ENCODE measurements at regions not wholly inside any gene's neighbourhood (a gene's known extent, or its start where the extent isn't known, plus 50 kb on each side); places are given as distances from the start of the nearest gene placed in this dataset.
"Not testable (repeated sequence)": the region's sequence is repeated elsewhere in the genome, so short reads cannot be mapped to it uniquely, and the experiment has no call there.

DNA sequence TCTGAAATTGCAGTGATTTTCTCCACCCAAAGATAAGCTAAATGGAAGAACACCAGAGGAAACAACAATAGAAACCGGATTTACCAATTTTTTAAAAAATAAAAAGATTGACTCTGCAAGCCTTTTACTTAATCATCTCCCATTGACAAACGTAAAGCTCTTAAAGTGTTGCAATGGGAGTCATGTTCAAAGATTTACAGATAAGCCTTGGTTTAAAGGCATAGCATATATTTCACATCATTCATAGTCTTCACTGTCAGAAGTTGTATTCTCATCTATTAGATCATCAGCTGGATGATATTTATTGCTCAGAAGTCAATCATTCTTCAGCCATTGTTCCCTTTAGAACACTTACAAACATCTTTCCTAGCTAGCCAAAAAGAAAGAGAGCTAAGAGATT lies 397.6 kb downstream of the GBE1 start:
- FAIRE-seq = no peak

DNA sequence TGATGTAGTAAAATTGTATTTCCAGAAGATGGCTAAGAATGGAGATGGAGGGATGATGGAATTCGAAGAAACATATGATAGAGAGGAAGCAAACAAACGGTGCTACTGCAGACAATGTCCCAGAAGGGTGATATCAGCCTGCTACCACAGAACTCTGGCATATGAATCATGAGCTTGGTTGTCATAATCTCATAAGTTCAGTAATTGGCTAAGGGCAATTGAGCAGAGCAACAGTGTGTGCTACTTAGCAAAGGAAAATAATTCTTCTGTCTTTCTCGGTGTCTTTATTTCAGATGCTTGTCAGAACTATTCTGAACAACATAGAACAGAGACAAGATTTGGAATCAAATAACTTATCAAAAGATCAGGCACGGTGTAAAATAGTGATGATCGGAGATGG lies 407.3 kb downstream of the GBE1 start:
- no peak for FAIRE-seq

DNA sequence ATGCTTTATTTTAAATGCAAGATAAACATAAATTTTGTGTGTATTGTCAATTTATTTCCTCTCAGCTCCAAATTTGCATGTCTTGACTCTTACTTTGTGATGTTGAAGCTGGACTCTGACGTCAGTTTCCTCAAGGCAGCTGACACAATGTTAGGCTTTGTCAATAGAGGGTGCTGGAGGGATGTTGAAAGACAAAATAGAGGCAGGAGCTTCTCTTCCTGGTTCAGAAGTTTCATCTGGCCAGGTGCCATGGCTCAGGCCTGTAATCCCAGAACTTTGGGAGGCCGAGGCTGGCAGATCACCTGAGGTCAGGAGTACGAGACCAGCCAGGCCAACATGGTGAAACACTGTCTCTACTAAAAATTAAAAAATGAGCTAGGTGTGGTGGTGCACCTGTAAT lies 408.6 kb downstream of the GBE1 start:
- no peak for FAIRE-seq

DNA sequence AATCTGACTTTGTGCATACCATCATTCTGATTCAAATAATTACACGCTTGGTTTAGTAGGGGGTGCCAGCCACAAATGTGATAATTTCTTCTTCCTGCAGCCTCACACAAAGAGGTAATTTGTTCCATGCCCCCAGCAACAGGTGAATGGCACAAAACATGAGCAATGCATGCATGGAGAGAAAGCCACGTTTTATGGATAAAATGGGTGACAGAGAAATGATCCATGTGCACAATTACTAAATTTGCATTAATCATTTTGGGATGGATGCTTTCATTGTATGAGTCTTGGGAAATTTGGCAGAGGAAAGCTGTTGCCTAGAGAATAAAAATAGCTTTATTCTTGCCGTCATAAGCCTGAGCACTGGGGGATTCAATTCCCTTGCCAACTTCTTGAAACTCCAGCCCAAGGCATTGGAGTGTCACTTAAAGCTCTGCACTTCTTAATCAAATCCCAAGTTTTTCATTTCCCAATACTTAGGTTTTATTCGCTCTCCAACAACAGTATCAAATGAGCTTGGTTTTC lies 411.6 kb downstream of the GBE1 start:
- FAIRE-seq = no peak

DNA sequence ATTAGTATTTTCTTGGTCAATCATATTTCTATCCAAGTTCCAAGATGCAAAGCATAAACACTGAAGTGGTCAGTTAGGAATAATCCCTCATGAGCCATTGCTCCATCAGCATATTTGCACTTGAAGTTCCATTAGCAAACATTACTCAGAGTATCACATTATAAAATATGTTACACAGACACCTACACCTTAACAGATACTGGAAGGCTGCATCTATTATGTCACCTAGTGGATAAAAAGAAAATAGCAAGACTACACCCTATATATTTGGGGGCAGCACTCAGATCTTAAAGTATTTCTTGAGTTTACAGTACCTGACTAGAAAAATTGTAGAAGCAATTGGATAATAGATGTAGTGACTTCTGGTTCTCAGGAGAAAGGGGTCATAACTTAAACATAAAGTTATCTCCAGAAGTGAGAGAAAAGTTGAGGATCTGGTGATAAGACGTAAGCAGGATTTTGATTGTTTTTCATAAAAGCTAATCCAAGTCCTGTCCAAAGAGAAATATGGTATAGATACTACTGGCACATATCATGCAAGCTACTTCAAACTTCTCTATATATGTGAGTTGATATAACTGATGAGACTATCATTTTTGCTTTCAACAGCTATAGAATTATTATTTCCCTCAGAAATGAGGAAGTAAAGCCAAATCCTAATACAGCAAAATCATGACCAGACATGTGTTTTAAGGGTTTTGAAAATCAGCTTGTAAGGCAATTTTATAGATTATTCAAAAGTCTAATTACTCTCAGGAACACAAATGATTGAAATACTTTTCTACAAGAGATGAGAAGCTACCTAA lies 422.2 kb downstream of the GBE1 start:
- FAIRE-seq = peak; percentile 94

DNA sequence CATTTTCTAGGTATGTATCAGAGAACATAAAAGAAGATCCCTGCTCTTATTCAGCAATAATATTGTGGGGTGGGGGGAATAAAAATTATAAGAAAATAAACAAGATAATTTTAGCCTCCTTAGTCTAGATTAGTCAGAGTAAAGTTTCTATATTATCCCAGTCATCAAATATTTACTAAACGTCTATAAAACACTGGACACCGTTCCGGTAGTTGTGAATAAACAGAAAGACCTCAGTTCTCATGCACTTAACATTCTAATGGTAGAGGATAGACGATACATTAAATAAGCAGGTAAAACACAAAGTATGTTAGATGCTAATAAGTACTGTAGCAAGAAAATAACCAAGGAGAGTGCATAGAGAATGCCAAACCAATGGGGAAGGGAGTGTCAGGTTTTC lies 425.0 kb downstream of the GBE1 start:
- FAIRE-seq = no peak

DNA sequence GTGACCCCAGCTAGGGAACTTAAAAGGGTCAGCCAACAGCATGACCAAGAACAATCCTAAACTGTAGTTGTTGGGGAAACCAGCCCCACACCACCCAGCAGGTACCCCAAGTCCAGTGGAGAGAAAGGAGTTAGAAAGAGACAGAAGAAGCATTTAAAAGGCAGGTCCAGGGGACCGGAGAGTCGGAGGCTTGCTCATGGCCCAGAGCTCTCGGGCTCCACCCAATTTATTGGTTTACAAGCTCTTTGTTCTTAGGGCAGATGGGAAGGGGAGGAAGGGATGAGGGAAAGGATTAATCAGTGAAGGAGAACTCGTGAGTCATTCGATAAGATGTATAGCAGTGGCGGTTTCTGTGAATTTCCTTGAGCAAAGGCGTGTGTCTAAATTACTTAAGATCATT lies 431.6 kb downstream of the GBE1 start:
- FAIRE-seq = not testable (repeated sequence)

DNA sequence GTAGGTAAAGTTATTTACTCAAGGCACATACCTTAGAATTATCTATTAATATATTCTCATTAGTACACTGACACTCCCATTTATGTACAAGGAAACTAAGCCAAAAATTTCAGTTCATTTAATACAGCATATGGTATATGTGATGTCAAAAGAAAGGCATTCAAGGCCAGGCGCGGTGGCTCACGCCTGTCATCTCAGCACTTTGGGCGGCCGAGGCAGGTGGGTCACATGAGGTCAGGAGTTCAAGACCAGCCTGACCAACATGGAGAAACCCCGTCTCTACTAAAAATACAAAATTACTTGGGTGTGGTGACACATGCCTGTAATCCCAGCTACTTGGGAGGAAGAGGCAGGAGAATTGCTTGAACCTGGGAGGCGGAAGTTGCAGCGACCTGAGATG lies 435.2 kb downstream of the GBE1 start:
- no peak for FAIRE-seq

DNA sequence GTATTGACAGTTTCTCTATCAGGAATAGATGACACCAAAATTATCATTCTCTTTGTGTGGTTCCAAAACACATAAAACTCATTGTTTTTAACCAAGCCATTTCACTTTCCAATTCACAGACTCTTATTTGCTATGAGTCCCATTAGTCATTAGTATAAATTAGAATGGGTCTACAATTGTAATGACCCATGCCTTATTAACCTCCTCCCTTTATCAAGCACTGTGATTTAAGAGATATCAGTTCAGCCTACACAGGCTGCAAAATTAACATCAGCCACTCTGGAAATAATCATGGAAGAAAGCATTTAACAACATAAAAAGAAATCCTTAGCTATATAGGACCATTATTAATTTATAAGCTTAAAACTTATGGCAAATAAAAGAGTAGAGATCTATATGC lies 440.6 kb downstream of the GBE1 start:
- no peak for FAIRE-seq

DNA sequence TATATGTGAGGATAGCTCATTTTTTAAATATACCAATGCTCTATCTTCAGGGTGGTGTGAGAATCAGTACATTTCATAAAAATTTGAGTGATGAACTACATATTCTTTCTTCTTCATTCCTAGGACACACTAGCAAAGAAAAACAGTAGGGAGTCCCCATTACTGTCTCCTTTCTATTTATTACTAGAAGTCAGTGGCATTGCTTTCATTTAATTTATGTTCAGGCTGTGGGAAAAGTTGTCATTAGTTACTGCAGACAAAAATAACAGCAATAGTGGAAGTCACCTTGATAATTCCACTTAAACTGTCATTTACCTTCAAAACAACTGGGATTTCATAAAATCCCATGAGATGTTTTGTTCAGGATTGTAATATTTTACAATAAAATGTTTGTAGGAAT lies 446.4 kb downstream of the GBE1 start:
- FAIRE-seq = no peak

DNA sequence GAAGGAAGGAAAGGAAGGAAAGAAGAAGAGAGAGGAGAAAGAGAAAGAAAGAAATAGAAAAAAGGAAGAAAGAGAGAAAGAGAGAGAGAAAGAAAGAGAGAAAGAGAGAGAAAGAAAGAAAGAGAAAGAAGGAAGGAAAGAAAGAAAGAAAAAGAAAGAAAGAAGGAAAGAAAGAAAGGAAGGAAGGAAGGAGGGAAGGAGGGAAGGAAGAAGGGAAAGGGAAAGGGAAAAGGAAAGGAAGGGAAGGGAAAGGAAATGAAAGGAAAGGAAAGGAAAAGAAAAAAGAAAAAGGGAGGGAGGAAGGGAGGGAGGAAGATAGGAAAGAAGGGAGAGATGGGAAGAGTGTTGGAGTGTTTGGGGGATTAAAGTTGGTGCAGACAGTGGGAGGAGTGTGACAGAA lies 450.1 kb downstream of the GBE1 start:
- FAIRE-seq = no peak

DNA sequence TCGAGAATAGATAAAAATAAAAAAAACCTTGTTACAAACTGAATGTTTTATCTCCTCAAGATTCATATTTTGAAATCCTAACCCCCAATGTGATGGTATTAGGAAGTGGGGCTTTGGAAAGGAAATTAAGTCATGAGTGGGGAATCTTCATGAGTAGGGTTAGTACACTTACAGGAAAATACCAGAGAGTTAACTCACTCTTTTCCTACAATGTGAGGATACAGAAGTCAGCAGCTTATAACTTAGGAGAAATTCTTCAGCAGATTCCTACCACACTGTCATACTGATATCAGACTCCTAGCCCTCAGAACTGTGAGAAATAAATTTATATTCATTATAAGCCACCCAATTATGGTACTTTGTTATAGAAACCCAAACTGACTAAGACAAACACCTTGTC lies 453.1 kb downstream of the GBE1 start:
- FAIRE-seq = no peak

DNA sequence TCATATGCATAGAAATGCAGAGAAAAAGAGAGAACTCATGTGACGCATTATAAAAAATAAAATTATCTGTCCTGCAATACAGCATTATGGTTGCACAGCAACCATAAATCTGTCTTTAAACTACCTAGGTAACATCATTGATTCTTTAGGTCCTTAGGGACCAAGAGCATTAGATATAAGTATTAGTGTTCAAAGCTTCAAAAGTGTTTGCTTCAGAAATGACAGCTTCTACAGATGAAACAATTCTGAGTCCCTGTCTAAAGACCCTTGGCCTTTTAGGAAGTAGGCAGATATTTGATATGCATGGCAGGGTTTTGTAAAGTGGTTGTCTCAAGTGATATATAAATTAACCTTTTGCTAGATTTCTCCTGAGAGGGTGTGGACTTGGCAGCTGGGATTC lies 454.2 kb downstream of the GBE1 start:
- no peak for FAIRE-seq

DNA sequence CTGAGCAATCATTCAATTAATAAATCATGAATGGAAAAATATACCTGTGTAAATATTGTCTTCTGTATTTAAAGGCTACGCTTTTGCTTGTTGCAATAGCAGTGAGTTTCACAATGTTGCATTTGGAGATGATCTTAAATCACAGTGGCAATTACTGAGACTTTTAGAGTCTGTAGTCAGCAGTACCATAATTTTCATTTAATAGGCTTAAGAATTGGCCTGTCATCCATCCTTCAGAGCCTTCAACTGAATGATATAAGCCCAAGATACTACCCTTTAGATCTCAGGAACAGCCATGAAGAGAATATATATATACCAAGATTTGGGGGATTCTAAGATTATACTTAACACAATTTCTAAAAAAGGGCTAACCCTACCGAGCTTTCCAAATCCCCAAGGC lies 458.1 kb downstream of the GBE1 start:
- FAIRE-seq = no peak

DNA sequence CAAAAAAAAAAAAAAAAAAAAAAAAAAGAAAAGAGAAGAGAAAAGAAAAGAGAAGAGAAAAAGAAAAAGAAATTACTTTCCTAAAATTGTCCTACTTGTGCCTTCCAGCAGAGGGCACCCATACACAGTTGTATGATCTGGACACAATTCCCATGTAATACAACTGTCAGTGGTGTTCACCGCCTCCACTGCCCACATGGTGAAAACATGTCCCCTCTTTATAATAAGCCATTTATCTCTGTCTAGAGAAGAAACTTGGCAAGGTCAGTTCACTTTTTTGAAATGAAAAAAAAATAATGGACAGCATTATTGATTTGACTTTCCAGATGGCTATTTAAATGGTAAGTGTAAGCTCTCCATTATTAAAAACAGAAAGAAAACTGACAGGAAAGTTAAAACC lies 459.4 kb downstream of the GBE1 start:
- peak; percentile 97 for FAIRE-seq

DNA sequence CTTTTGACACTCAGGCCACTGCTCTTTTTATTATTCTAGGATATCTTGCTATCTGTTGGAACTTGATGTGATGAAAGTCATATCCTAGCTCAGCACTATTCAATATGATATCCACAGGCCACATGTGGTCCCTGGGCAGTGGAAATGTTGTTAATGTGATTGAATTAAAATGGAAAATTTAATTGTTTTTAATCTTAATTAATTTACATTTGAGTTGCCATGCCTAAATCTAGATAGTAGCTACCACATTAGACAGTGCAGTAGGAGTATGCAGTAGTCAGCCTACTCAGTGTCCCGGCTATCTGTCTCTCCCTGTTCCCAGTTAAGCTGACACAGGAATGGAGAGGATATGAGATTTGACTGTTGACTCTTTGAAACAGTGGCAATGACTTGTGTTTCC lies 460.2 kb downstream of the GBE1 start:
- FAIRE-seq = no peak

DNA sequence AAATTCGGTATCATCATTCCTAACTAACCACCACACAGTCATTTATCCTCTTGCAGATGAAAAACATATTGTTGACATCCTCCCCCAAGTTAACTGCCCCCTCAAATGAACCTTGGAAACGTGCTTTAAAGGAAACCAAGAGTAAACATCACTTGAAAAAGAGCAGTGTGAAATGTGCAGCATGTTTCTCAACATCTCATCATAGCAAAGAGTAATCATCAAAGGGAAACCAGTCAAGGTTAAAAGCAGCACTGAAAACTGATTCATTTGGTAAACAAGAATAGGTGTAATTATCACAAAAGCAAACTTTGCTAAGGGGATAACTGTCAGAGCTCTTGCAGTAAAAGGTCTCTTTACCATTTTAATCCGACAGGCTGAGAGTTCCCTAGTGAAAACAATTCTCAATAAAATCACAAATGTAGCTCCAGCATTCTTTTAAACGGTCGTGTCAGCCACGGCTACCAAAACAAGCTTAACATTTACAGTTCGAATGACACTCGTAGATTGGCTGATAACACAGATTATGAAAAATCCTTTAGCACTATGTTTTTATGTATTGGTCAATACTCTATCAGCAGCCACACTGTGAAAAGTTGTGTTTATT lies 461.0 kb downstream of the GBE1 start:
- peak; percentile 98 for FAIRE-seq

DNA sequence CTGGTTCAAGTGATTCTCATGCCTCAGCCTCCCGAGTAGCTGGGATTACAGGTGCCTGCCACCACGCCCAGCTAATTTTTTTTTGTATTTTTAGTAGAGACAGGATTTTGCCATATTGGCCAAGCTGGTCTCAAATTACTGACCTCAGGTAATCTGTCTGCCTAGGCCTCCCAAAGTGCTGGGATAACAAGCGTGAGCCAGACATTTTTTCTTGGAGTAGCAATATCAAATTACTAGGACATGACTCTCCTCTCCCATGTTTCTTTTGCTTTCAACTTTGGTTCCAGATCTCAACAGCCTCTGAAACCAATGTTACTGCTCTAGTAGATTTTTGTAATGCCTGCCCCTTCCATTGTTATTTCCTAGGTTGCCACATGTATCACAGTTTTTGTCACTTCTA lies 462.0 kb downstream of the GBE1 start:
- FAIRE-seq = no peak

DNA sequence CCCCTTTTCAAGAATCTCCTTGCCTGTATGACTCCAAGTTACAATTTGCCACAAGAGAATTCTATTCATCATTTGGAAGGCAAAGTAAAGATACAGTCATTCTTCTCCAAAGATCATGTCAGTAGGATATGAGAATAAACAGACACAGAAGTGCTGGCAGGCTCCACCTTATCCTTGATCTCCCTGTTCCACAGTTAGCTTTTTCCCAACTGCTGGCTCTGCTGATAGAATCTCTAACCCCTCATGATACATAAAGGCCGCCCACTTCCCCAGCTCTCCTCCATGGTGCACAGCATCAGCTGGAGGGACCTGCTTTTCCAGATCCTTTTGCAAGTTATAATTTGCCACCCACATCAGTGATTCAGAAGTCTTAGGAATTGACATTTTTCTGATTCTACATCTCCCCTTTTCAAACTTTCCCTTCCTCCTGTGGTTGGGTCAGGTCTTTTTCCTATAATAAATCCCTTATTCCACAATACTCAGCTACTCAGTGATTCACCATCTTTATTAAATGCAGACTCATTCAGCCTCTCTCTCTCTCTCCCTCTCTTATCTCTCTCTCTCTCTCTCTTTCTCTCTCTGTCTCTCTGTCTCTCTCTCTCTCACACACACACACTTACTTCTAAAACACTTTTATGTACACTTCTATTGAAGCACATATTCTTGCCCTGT lies 465.4 kb downstream of the GBE1 start:
- FAIRE-seq = no peak

DNA sequence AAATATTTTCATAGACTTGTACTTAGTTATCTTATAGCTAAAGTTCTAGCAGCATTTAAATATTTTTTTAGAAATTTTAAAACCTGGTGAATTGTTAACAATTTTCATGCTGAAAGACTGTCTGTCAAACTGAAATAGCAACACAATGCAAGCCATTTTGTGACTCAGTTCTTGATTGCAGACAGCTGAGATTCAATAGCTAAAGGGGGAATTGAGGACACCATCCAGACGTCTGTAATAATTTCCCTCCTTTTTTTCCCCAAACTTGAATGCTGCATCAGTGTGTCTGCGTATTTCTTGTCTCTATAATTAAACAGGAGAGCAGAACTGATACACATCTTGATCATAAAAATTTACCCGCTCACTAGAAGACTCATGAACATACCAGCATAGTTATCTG lies 468.3 kb downstream of the GBE1 start:
- no peak for FAIRE-seq

DNA sequence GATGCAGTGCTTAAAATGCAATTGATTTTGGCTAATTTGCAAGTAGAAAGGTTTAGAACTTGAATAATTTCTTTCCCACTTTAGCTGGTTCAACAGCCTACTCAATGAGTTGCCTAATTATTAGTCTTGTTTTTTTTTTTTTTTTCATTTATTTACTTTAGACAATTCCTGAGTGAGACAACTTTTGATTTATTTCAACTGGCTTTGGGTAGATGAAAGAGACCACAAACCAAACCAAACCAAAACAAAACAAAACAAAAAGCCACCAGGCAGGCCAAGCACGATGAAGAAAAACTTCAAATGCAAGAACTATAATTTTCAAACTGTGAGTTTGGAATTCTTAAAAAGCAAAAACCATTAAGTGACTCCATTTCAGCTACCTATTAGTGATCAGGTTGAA lies 469.9 kb downstream of the GBE1 start:
- no peak for FAIRE-seq

DNA sequence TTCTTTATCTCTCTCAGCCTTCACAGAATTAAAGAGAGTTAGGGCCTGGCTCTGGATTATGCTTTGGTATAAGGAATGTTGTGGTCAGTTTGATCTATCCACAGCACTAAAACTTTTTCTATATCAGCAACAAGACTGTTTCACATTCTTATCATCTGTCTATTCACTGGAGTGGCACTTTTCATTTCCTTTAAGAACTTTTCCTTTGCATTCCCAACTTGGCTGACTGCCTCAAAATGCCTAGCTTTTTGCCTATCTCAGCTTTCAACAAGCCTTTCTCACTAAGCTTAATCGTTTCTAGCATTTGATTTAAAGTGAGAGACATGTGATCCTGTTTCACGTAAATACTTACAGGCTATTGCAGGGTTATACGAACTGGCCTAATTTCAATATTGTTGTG lies 471.8 kb downstream of the GBE1 start:
- no peak for FAIRE-seq

DNA sequence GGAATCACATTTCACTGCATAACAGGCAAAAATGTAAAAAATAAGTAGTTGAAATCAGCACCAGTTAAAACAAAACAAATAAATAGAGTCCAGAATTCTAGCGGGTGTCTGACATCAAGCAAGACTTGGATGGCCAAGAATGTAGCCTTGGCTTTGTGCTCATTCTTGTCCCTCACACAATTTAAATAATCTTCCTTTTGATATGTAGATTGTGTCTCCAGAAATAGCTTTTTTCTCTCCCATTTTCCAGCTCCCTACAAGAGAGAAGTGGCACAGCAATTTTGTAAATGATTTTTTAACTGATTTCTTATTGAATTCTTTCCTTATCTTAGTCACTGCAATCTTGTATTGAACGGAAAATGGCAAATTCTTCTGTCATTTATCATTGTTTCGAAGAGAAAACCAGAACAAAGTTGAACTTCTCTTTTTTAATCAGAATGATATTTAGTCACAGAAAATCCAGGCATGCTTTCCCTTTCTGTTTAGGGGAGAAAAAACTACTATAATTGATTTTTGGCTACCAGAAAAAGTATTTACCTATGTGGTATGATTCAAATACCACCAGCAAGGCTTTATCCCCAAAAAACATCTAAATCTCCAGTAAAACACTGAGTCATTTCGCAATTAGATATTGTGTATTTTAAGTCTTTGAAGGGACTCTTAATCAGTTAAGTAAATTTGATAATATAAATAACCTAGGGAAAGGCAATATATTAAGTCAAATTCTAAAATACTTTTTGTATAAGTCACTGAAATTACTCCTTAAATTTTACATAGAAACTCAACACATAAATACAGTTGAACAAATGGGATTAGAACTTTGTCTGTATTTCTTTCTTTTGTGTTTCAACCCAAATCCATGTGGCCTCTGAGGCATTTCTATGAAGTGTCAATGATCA lies 481.7 kb downstream of the GBE1 start:
- no peak for FAIRE-seq
